ENCODE measurements at regions not wholly inside any gene's neighbourhood (a gene's known extent, or its start where the extent isn't known, plus 50 kb on each side); places are given as distances from the start of the nearest gene placed in this dataset.

GRCh38 chr18:22868831-22869230, 64.3 kb upstream of the RBBP8 start:
- H4K20me1 ChIP-seq (ENCODE audit: insufficient read depth): no peaks in the 10 kb centered on the region
- TF ChIP-seq EZH2 (IDR thresholded peaks at IDR 0.05; ENCODE audit: borderline replicate concordance, insufficient read depth, low read length, poor library complexity, severe bottlenecking) (no peak), REST (IDR thresholded peaks at IDR 0.05; ENCODE audit: borderline replicate concordance) (no peak), POLR2AphosphoS5 (IDR thresholded peaks at IDR 0.05) (no peak), MXI1 (conservative IDR thresholded peaks at IDR 0.05; ENCODE audit: poor library complexity, severe bottlenecking) (no peak), TAF1 (IDR thresholded peaks at IDR 0.05; ENCODE audit: low read depth) (no peak)

GRCh38 chr18:22871809-22872525, 61.2 kb upstream of the RBBP8 start:
- TF ChIP-seq CTCF (IDR thresholded peaks at IDR 0.05; ENCODE audit: poor library complexity, severe bottlenecking): no peak
- TF ChIP-seq TAF1 (IDR thresholded peaks at IDR 0.05; ENCODE audit: low read depth): no peak
- TF ChIP-seq REST (IDR thresholded peaks at IDR 0.05; ENCODE audit: borderline replicate concordance): no peak
- TF ChIP-seq EZH2 (IDR thresholded peaks at IDR 0.05; ENCODE audit: borderline replicate concordance, insufficient read depth, low read length, poor library complexity, severe bottlenecking): no peak
- no peak for TF ChIP-seq SMC3 (conservative IDR thresholded peaks at IDR 0.05; ENCODE audit: poor library complexity)
- TF ChIP-seq POLR2AphosphoS5 (IDR thresholded peaks at IDR 0.05): no peak
- TF ChIP-seq EP300 (conservative IDR thresholded peaks at IDR 0.05; ENCODE audit: poor library complexity, severe bottlenecking): no peak
- H3K27me3 ChIP-seq (ENCODE audit: insufficient read depth, low read depth, low read length): no peaks in the 10 kb centered on the region
- H3K9me2 ChIP-seq (ENCODE audit: insufficient read depth, low read length): no peaks in the 10 kb centered on the region
- no peak overlapping the region for H3K27ac ChIP-seq (ENCODE audit: low read length)
- H3K36me3 ChIP-seq (ENCODE audit: insufficient read depth, low read length): no peaks in the 10 kb centered on the region
- H3K4me2 ChIP-seq (ENCODE audit: low read length): no peak overlapping the region
- H4K20me1 ChIP-seq (ENCODE audit: insufficient read depth): no peaks in the 10 kb centered on the region
- H3F3A ChIP-seq (ENCODE audit: insufficient read depth, low read length, poor library complexity, severe bottlenecking): no peaks in the 10 kb centered on the region
- H3K79me2 ChIP-seq (replicated peaks; ENCODE audit: insufficient read depth, low read length): no peaks in the 10 kb centered on the region
- no peak overlapping the region for H3K9ac ChIP-seq (ENCODE audit: low read length)
- H3K9me3 ChIP-seq (ENCODE audit: low read length): no peaks in the 10 kb centered on the region
- no peak overlapping the region for H2AFZ ChIP-seq (ENCODE audit: low read depth, low read length)
- no peak overlapping the region for H3K4me3 ChIP-seq (ENCODE audit: low read length)

More at GRCh38 chr18:22868831-22869230, 64.3 kb upstream of the RBBP8 start:
- Histone ChIP-seq H3F3A (ENCODE audit: insufficient read depth, low read length, poor library complexity, severe bottlenecking) (no peaks in the 10 kb centered on the region), H3K79me2 (replicated peaks; ENCODE audit: insufficient read depth, low read length) (no peaks in the 10 kb centered on the region), H3K4me2 (ENCODE audit: low read length) (no peak overlapping the region), H3K9me2 (ENCODE audit: insufficient read depth, low read length) (no peaks in the 10 kb centered on the region), H3K4me3 (ENCODE audit: low read length) (no peak overlapping the region), H2AFZ (ENCODE audit: low read depth, low read length) (no peak overlapping the region), H3K9me3 (ENCODE audit: low read length) (no peaks in the 10 kb centered on the region), H3K9ac (ENCODE audit: low read length) (no peak overlapping the region), H3K27ac (ENCODE audit: low read length) (no peak overlapping the region), H3K27me3 (ENCODE audit: insufficient read depth, low read depth, low read length) (no peaks in the 10 kb centered on the region), H3K36me3 (ENCODE audit: insufficient read depth, low read length) (no peaks in the 10 kb centered on the region)

All from neural cell (in vitro differentiated cells).